ENCODE measurements at regions not wholly inside any gene's neighbourhood (a gene's known extent, or its start where the extent isn't known, plus 50 kb on each side); places are given as distances from the start of the nearest gene placed in this dataset.

- Histone ChIP-seq H3K9me3 (no peaks in the 10 kb centered on the region), H3K4me1 (peaks cover 0 to 14% (median 4%) of the 10 kb centered on the region in 6 donors), H3K36me3 (no peaks in the 10 kb centered on the region), H3K27ac (no peak overlapping the region), H3K27me3 (replicated peaks in 1 of 7) (no peaks in the 10 kb centered on the region), H3K4me3 (no peak overlapping the region)
- TF ChIP-seq CTCF (IDR thresholded peaks at IDR 0.05 in 8 of 11, conservative IDR thresholded peaks at IDR 0.05 in 3 of 11) (no peak), POLR2A (IDR thresholded peaks at IDR 0.05) (no peak), POLR2AphosphoS5 (IDR thresholded peaks at IDR 0.05) (no peak)
- WGBS, 5 donors, result 87 to 91% (median 90%) methylated on average over 3 of the region's 3 CpGs
- intact Hi-C loops (cut with DNase I; ENCODE audit: low total_unique reads), result no loop called here
- no peak for DNase-seq
These were observed 150.9 kb upstream of the JUN start for GRCh38 chr1:58934706-58935105.

- Histone ChIP-seq H3K36me3 (no peaks in the 10 kb centered on the region), H3K4me3 (no peak overlapping the region), H3K4me1 (peaks cover 8 to 32% (median 17%) of the 10 kb centered on the region in 6 donors), H3K27ac (no peak overlapping the region), H3K27me3 (replicated peaks in 1 of 7) (no peaks in the 10 kb centered on the region), H3K9me3 (no peaks in the 10 kb centered on the region)
- TF ChIP-seq POLR2AphosphoS5 (IDR thresholded peaks at IDR 0.05), result no peak
- TF ChIP-seq POLR2A (IDR thresholded peaks at IDR 0.05), result no peak
- no peak for TF ChIP-seq CTCF (IDR thresholded peaks at IDR 0.05 in 8 of 11, conservative IDR thresholded peaks at IDR 0.05 in 3 of 11)
- intact Hi-C loops (cut with DNase I; ENCODE audit: low total_unique reads), result no loop called here
- no peak for DNase-seq
- 90 to 100% (median 92%) methylated on average over 2 of the region's 2 CpGs for WGBS, 5 donors
These were observed 153.1 kb upstream of the JUN start for GRCh38 chr1:58936973-58937372.

GRCh38 chr1:58939146-58939545 lies 155.3 kb upstream of the JUN start:
- Histone ChIP-seq H3K27me3 (replicated peaks in 1 of 7) (no peaks in the 10 kb centered on the region), H3K4me3 (no peak overlapping the region), H3K36me3 (no peaks in the 10 kb centered on the region), H3K9me3 (no peaks in the 10 kb centered on the region), H3K4me1 (peaks cover 9 to 40% (median 29%) of the 10 kb centered on the region in 6 donors), H3K27ac (no peak overlapping the region)
- 52 to 90% (median 87%) methylated on average over 2 of the region's 2 CpGs for WGBS, 5 donors
- TF ChIP-seq POLR2A (IDR thresholded peaks at IDR 0.05) (no peak), CTCF (IDR thresholded peaks at IDR 0.05 in 8 of 11, conservative IDR thresholded peaks at IDR 0.05 in 3 of 11) (no peak), POLR2AphosphoS5 (IDR thresholded peaks at IDR 0.05) (no peak)
- intact Hi-C loops (cut with DNase I; ENCODE audit: low total_unique reads), result no loop called here
- no peak for DNase-seq

- H3K4me1 ChIP-seq, result peaks cover 9 to 42% (median 32%) of the 10 kb centered on the region in 6 donors
- no peaks in the 10 kb centered on the region for H3K36me3 ChIP-seq
- no peaks in the 10 kb centered on the region for H3K27me3 ChIP-seq (replicated peaks in 1 of 7)
- WGBS, 5 donors, result 80 to 94% (median 83%) methylated on average over 6 of the region's 6 CpGs
- TF ChIP-seq POLR2AphosphoS5 (IDR thresholded peaks at IDR 0.05) (no peak), CTCF (IDR thresholded peaks at IDR 0.05 in 8 of 11, conservative IDR thresholded peaks at IDR 0.05 in 3 of 11) (no peak), POLR2A (IDR thresholded peaks at IDR 0.05) (no peak)
- intact Hi-C loops (cut with DNase I; ENCODE audit: low total_unique reads), result no loop called here
- H3K27ac ChIP-seq, result no peak overlapping the region
- H3K9me3 ChIP-seq, result no peaks in the 10 kb centered on the region
- no peak for DNase-seq
- H3K4me3 ChIP-seq, result no peak overlapping the region
These were observed 156.0 kb upstream of the JUN start for GRCh38 chr1:58939666-58940370.

Data from spleen (tissue), 11 donors.